A673 (cell line): ENCODE measurements at regions not wholly inside any gene's neighbourhood (a gene's known extent, or its start where the extent isn't known, plus 50 kb on each side); places are given as distances from the start of the nearest gene placed in this dataset.

Experiments
- BruUV-seq: library from RNA; stranded (reverse); fragments of 400-500 nt; replicated peaks from 2 replicates; lab custom pipeline; 2021; lab: Mats Ljungman, UMichigan
- CTCF ChIA-PET: fragments of 300-600 bp; sonication (Branson Sonifier 250); formaldehyde crosslinking; loops from one replicate; lab custom pipeline; 2022; ENCODE audit warnings: antibody characterized with exemption; lab: Charles Lee
- POLR2A ChIA-PET: fragments of 300-600 bp; sonication (Branson Sonifier 250); formaldehyde crosslinking; loops from one replicate; lab custom pipeline; 2022; ENCODE audit warnings: antibody characterized with exemption; ENCODE audit not compliant: low non-redundant PET; lab: Charles Lee
- DNase-seq: peaks from one replicate; pipeline ENCODE4 v3.0.0-alpha.2; 2015; ENCODE audit warnings: low spot score
- H3K27ac ChIP-seq: fragments of 200-600 bp; sonication (generic); 2 replicates; pipeline ENCODE4 v1.5.1; 2016; ENCODE audit warnings: mixed run types, low read depth, mild to moderate bottlenecking, mixed read lengths, antibody characterized with exemption, low read length; ENCODE audit not compliant: poor library complexity, severe bottlenecking
- H3K27me3 ChIP-seq: fragments of 200-600 bp; sonication (generic); replicated peaks from 2 replicates; pipeline ENCODE4 v1.6.1; 2017; ENCODE audit warnings: mixed run types, low read depth, mild to moderate bottlenecking, mixed read lengths, antibody characterized with exemption, low read length; ENCODE audit not compliant: insufficient read depth, poor library complexity
- H3K36me3 ChIP-seq: fragments of 200-600 bp; sonication (generic); 2 replicates; pipeline ENCODE4 v1.6.1; 2016; ENCODE audit warnings: mixed run types, mild to moderate bottlenecking, mixed read lengths, antibody characterized with exemption, low read length; ENCODE audit not compliant: insufficient read depth, poor library complexity, severe bottlenecking
- H3K4me1 ChIP-seq: fragments of 200-600 bp; sonication (generic); 2 replicates; pipeline ENCODE4 v1.6.1; 2017; ENCODE audit warnings: mixed run types, mild to moderate bottlenecking, mixed read lengths, antibody characterized with exemption, low read length; ENCODE audit not compliant: insufficient read depth, poor library complexity, severe bottlenecking
- H3K4me3 ChIP-seq: fragments of 200-600 bp; sonication (generic); 2 replicates; pipeline ENCODE4 v1.5.1; 2016; ENCODE audit warnings: low read depth, mixed run types, mild to moderate bottlenecking, mixed read lengths, low read length; ENCODE audit not compliant: poor library complexity, severe bottlenecking
- H3K9me3 ChIP-seq: fragments of 200-600 bp; sonication (generic); 2 replicates; pipeline ENCODE4 v1.6.1; 2016; ENCODE audit warnings: mixed run types, low read depth, mild to moderate bottlenecking, mixed read lengths, antibody characterized with exemption, low read length; ENCODE audit not compliant: poor library complexity, severe bottlenecking
- CTCF ChIP-seq: fragments of 300-800, 200-600 bp; sonication (generic); conservative IDR thresholded peaks from 2 replicates; pipeline ENCODE4 v1.5.1; 2017; ENCODE audit warnings: low read depth, mild to moderate bottlenecking, antibody characterized with exemption, low read length, moderate library complexity, mixed read lengths
- EZH2 ChIP-seq: fragments of 200-600 bp; sonication (generic); IDR thresholded peaks from 2 replicates; pipeline ENCODE4 v1.6.1; 2017; ENCODE audit warnings: borderline replicate concordance, low read depth, mild to moderate bottlenecking, mixed read lengths, antibody characterized with exemption, low read length; ENCODE audit not compliant: poor library complexity, severe bottlenecking
- intact Hi-C: fragments of 100-400 bp; cut with micrococcal nuclease; formaldehyde crosslinking; loops from one replicate; pipeline ENCODE4 v1.10.0; 2022; ENCODE audit not compliant: unreplicated experiment

GRCh38 chrX:140589657-140590056 lies 84.8 kb upstream of the SOX3 start:
- no peaks in the 10 kb centered on the region for H3K36me3 ChIP-seq
- DNase-seq = no peak
- ChIA-PET CTCF (no interaction called here), POLR2A (no interaction called here)
- TF ChIP-seq CTCF = no peak
- BruUV-seq = no TSS peak
- H3K27me3 ChIP-seq = peaks cover 14% of the 10 kb centered on the region
- intact Hi-C loops = no loop called here
- no peak overlapping the region for H3K4me3 ChIP-seq
- H3K9me3 ChIP-seq = no peaks in the 10 kb centered on the region
- no peaks in the 10 kb centered on the region for H3K4me1 ChIP-seq
- no peak overlapping the region for H3K27ac ChIP-seq

- DNase-seq = no peak
- CTCF ChIA-PET = no interaction called here
- Histone ChIP-seq H3K4me3 (no peak overlapping the region), H3K4me1 (no peaks in the 10 kb centered on the region), H3K27me3 (peaks cover 9% of the 10 kb centered on the region), H3K9me3 (no peaks in the 10 kb centered on the region), H3K36me3 (no peaks in the 10 kb centered on the region), H3K27ac (no peak overlapping the region)
- TF ChIP-seq CTCF (no peak), EZH2 (no peak)
- intact Hi-C loops = no loop called here
- no TSS peak for BruUV-seq
- POLR2A ChIA-PET = no interaction called here
Measured at GRCh38 chrX:140586951-140587350, 82.1 kb upstream of the SOX3 start.

GRCh38 chrX:140580478-140580877 lies 75.6 kb upstream of the SOX3 start:
- H3K4me1 ChIP-seq = no peaks in the 10 kb centered on the region
- DNase-seq = no peak
- H3K27ac ChIP-seq = no peak overlapping the region
- no peaks in the 10 kb centered on the region for H3K9me3 ChIP-seq
- H3K36me3 ChIP-seq = no peaks in the 10 kb centered on the region
- intact Hi-C loops = no loop called here
- BruUV-seq = no TSS peak
- CTCF ChIA-PET = no interaction called here
- no peaks in the 10 kb centered on the region for H3K27me3 ChIP-seq
- no peak overlapping the region for H3K4me3 ChIP-seq
- POLR2A ChIA-PET = no interaction called here
- no peak for TF ChIP-seq CTCF
- no peak for TF ChIP-seq EZH2
